Stimulated activated memory B cell treated with anti-CD40 and anti-IgM and Interleukin-4, amounts not matched to agents 10 μg/mL and 1 μg/mL and 100 μg/mL, for 72 hours (primary cell): ENCODE measurements at regions not wholly inside any gene's neighbourhood (a gene's known extent, or its start where the extent isn't known, plus 50 kb on each side); places are given as distances from the start of the nearest gene placed in this dataset.

Source experiments
- ATAC-seq: fragments of 150-1000 bp; cut with Tn5 transposase; 2 replicates; pipeline ENCODE4 v1.10.0; 2021
- H3K27ac Mint-ChIP-seq: one replicate; pipeline ENCODE4 v1.8.0; 2022; ENCODE audit warnings: mild to moderate bottlenecking, mixed read lengths
- H3K27me3 Mint-ChIP-seq: one replicate; pipeline ENCODE4 v1.8.0; 2022; ENCODE audit warnings: mixed read lengths
- H3K36me3 Mint-ChIP-seq: one replicate; pipeline ENCODE4 v1.8.0; 2022; ENCODE audit warnings: mixed read lengths
- H3K4me1 Mint-ChIP-seq: one replicate; pipeline ENCODE4 v1.8.0; 2022; ENCODE audit warnings: mixed read lengths
- H3K4me3 Mint-ChIP-seq: one replicate; pipeline ENCODE4 v1.8.0; 2022; ENCODE audit warnings: mild to moderate bottlenecking, moderate library complexity, mixed read lengths
- H3K9me3 Mint-ChIP-seq: one replicate; pipeline ENCODE4 v1.8.0; 2022; ENCODE audit warnings: mixed read lengths

DNA sequence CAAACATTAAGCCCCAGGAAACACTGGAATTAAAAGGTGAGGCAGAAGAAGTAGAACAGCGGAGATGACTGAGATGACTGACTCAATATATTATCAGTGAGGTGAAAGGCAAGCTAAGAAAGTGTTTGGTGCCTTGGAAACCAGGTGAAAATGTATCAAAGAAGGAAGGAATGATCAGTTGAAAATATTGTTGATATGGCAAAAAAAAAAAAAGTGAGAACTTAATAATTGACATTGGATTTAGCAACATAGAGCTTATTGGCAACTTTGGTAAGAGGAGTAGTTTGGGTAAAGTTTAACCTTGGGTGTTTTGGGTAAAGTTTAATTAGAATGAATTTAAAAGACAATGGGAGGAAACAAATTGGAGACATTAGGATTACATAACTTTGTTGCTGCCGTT, 127.7 kb upstream of the MYOCD start:
- Mint-ChIP-seq H3K9me3 (no peaks in the 10 kb centered on the region), H3K27ac (no peak overlapping the region), H3K4me3 (no peak overlapping the region), H3K4me1 (no peaks in the 10 kb centered on the region), H3K27me3 (peaks cover 7% of the 10 kb centered on the region), H3K36me3 (no peaks in the 10 kb centered on the region)
- no peak for ATAC-seq

DNA sequence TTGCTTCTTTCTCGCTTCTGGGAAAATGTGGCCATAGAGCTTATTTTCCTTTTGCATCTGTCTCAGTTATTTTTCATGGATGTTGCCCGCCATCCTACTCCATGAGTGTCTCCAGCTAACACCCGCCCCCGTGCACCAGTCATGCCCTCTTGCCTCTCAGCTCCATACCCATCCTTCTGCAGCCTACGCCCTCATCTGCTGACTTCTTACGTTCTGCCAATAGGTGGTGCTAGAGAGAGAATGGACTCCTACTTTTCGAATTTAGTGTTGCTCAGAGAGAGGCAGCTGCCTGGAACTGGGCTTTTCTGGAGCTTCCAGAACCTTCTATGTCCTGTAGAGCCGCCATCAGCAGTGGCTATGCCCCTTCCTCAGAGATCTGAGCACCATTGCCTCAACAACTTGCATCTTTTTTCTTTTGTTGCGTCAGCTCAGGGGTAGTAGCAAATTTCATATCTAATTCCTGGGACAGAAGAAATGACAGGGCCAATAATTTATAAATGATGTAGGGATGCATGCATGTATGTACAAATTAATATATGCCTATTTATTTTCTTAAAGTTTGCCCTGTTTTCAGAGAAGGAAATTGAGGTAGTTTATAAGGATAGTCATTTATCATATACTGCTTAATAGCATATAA, 119.7 kb upstream of the MYOCD start:
- ATAC-seq, result peak; percentile 64
- Mint-ChIP-seq H3K27me3 (no peaks in the 10 kb centered on the region), H3K4me3 (no peak overlapping the region), H3K36me3 (no peaks in the 10 kb centered on the region), H3K9me3 (no peaks in the 10 kb centered on the region), H3K4me1 (no peaks in the 10 kb centered on the region), H3K27ac (no peak overlapping the region)

- H3K36me3 Mint-ChIP-seq, result no peaks in the 10 kb centered on the region
- no peaks in the 10 kb centered on the region for H3K4me1 Mint-ChIP-seq
- no peaks in the 10 kb centered on the region for H3K9me3 Mint-ChIP-seq
- no peak overlapping the region for H3K4me3 Mint-ChIP-seq
- no peak overlapping the region for H3K27ac Mint-ChIP-seq
- no peaks in the 10 kb centered on the region for H3K27me3 Mint-ChIP-seq
- ATAC-seq, result no peak
These were observed 118.7 kb upstream of the MYOCD start for GRCh38 chr17:12546983-12547382.

- no peaks in the 10 kb centered on the region for H3K36me3 Mint-ChIP-seq
- no peaks in the 10 kb centered on the region for H3K27me3 Mint-ChIP-seq
These were observed 117.9 kb upstream of the MYOCD start for GRCh38 chr17:12547831-12548230.

DNA sequence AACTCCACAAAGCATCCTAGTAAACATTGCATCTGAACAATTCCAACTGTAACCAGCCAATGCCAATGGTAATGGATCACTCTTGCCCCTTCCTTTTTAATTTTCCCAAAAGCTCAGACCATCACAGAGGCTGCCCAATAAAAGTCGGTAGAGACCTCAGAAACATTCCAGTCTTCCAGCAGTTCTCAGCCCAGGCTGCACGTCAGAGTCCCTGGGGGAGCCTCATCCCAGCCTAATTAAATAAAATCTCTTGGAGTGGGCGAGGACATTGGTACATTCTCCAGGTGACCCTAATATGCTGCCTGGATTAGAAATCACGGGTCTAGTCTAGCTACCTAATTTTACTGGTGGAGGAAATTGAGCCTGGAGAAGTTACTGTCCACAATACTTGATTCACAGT, 117.1 kb upstream of the MYOCD start:
- Mint-ChIP-seq H3K27me3 (no peaks in the 10 kb centered on the region), H3K9me3 (no peaks in the 10 kb centered on the region), H3K27ac (no peak overlapping the region), H3K4me3 (no peak overlapping the region), H3K36me3 (no peaks in the 10 kb centered on the region), H3K4me1 (no peaks in the 10 kb centered on the region)
- no peak for ATAC-seq

More at GRCh38 chr17:12547831-12548230, 117.9 kb upstream of the MYOCD start:
- Mint-ChIP-seq H3K9me3 (no peaks in the 10 kb centered on the region), H3K4me1 (no peaks in the 10 kb centered on the region), H3K4me3 (no peak overlapping the region), H3K27ac (no peak overlapping the region)
- no peak for ATAC-seq

DNA sequence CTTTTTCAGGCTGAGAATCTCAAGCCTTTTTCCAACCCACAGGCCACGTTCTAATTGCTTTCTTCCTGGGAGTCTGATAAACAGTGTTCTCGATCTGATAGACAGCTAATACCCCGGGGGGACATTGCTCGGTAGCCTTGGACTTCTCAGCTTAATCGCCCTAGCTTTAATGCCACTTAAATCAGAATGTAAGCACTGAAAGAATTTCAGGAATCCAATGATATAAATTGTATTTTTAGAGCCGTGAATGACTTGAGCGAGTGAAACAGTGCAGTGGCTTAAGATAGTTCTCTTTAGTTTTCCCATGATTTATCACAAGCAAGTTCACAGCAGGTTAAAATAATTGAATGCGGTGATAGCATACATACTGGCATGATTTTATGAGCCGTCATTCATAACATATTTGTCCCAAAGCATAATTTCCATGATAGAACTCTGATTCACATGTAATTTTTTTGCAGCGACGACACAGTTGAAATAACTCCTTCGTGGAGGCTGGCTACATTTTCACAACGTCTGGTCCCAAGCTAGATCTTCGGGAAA, 116.1 kb upstream of the MYOCD start:
- H3K27me3 Mint-ChIP-seq, result no peaks in the 10 kb centered on the region
- H3K27ac Mint-ChIP-seq, result no peak overlapping the region
- no peak for ATAC-seq
- H3K36me3 Mint-ChIP-seq, result no peaks in the 10 kb centered on the region
- no peaks in the 10 kb centered on the region for H3K4me1 Mint-ChIP-seq
- no peak overlapping the region for H3K4me3 Mint-ChIP-seq
- no peaks in the 10 kb centered on the region for H3K9me3 Mint-ChIP-seq

DNA sequence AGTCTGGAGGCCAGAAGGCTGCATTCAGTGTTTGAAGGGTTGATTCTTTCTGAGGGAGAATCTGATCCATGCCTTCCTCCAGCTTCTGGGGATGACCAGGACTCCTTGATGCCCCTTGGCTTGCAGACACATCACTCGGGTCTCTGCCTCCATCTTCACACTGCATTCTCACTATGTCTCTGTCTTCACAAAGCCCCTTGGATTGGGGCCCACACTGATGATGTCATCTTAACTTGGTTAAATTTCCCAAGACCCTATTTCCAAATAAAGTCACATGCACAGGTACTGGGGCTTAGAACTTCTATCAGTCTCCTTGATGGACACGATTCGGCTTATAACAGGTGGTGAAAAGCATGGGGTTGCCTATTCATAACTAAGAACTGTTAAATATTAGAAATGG, 112.1 kb upstream of the MYOCD start:
- Mint-ChIP-seq H3K4me1 (no peaks in the 10 kb centered on the region), H3K36me3 (no peaks in the 10 kb centered on the region), H3K27me3 (no peaks in the 10 kb centered on the region), H3K27ac (no peak overlapping the region), H3K9me3 (no peaks in the 10 kb centered on the region), H3K4me3 (no peak overlapping the region)
- ATAC-seq, result no peak

GRCh38 chr17:12554251-12554650, 111.4 kb upstream of the MYOCD start:
- Mint-ChIP-seq H3K27me3 (no peaks in the 10 kb centered on the region), H3K36me3 (no peaks in the 10 kb centered on the region), H3K4me1 (no peaks in the 10 kb centered on the region), H3K4me3 (no peak overlapping the region), H3K9me3 (peaks cover 2% of the 10 kb centered on the region), H3K27ac (no peak overlapping the region)
- ATAC-seq, result no peak

- Mint-ChIP-seq H3K36me3 (no peaks in the 10 kb centered on the region), H3K27ac (no peak overlapping the region), H3K4me1 (no peaks in the 10 kb centered on the region), H3K9me3 (peaks cover 3% of the 10 kb centered on the region), H3K4me3 (no peak overlapping the region), H3K27me3 (peaks cover 37% of the 10 kb centered on the region)
- ATAC-seq, result no peak
These were observed 99.4 kb upstream of the MYOCD start for GRCh38 chr17:12566291-12566690.

DNA sequence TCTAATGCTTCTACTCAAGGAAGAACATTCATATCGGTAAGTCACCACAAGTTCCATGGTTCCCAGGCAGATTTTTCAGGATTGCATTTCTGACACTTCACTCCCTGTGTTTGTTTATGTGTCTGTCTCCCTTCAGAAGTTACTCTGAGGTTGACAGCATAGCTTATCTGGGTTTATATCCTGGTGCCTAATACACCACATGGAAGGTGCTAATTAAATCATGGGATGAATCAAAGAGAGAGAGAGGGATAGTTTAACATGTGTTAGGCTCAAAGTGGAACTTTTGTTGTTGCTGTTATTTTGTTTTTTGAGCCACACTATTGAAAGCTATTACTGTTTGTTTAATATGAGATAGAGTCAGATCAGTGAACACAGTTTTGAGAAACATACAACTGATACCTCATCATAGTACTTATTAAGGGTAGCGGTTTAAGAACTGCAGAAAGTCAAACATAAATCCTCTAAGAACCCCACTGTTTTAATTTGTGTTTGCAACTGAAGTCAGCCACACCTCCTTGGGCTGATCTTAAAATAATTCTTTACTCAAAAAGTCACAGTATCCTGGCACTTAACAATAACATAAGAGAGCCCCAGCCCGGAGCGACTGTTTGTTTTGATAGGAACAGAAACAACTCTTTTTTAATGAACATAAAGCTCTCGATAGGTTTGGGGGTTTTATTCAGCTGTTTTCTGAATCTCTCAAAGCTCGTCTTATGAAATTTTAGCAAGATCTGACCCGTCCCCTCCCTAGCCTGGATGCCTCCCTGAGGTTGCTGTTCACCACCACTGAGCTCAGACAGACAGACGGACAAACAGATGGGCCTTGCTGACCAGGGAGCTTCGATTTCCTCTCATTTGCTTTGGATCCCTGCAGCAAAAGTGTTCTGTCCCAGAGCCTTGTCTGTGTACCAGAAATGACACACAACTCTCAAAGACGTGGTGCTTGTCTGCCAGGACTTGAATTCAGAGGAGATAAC, 98.3 kb upstream of the MYOCD start:
- ATAC-seq, result no peak
- H3K36me3 Mint-ChIP-seq, result no peaks in the 10 kb centered on the region
- peaks cover 27% of the 10 kb centered on the region for H3K27me3 Mint-ChIP-seq
- peaks cover 6% of the 10 kb centered on the region for H3K9me3 Mint-ChIP-seq
- H3K4me3 Mint-ChIP-seq, result no peak overlapping the region
- no peaks in the 10 kb centered on the region for H3K4me1 Mint-ChIP-seq
- no peak overlapping the region for H3K27ac Mint-ChIP-seq

DNA sequence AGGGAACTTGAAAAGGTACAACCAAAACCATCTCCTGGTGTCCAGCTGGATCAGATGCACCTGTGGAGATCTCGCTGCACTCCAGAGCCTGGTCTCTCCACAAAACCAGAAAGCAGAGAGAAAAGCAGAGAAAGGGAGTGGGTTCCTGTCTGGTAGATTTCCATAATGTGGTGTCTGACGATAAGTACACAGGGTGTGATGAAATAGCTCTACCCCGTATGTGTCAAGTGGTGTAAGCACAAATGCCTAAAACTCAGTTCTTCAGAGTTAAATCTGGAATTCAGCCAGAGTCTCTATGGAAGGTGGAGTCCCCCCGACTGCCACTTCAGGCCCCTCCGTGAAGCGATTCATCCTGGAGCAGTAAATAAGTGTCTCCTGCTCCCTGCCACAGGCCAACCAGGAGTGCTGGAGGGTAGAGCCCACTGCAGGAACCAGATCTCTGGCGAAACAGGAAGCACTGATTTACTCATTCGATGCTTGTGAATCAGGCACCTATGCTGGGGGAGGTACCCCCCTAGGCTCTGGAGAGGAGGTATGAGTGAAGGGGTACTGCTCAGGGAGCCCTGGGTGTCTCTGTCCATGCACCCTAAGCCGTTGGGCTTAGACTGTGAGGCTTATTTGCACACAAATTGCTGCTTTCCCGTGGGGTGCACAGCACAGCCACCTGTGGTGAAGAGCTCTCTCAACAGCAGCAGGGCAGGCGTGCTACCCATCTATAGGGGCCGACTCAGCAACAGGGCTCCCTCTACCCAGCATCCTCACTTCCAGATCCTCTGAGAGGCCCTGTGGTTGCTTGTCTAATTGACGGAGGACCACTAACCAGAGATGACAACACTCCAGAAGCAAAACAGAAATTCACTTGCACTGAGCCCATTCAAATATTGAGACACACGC, 97.1 kb upstream of the MYOCD start:
- H3K4me3 Mint-ChIP-seq, result no peak overlapping the region
- H3K9me3 Mint-ChIP-seq, result peaks cover 6% of the 10 kb centered on the region
- ATAC-seq, result no peak
- H3K4me1 Mint-ChIP-seq, result no peaks in the 10 kb centered on the region
- no peaks in the 10 kb centered on the region for H3K36me3 Mint-ChIP-seq
- H3K27me3 Mint-ChIP-seq, result peaks cover 22% of the 10 kb centered on the region
- no peak overlapping the region for H3K27ac Mint-ChIP-seq

GRCh38 chr17:12571606-12572005, 94.1 kb upstream of the MYOCD start:
- H3K27me3 Mint-ChIP-seq, result no peaks in the 10 kb centered on the region
- H3K36me3 Mint-ChIP-seq, result no peaks in the 10 kb centered on the region
- no peak overlapping the region for H3K4me3 Mint-ChIP-seq
- no peak for ATAC-seq
- no peaks in the 10 kb centered on the region for H3K4me1 Mint-ChIP-seq
- H3K27ac Mint-ChIP-seq, result no peak overlapping the region
- H3K9me3 Mint-ChIP-seq, result peaks cover 4% of the 10 kb centered on the region

DNA sequence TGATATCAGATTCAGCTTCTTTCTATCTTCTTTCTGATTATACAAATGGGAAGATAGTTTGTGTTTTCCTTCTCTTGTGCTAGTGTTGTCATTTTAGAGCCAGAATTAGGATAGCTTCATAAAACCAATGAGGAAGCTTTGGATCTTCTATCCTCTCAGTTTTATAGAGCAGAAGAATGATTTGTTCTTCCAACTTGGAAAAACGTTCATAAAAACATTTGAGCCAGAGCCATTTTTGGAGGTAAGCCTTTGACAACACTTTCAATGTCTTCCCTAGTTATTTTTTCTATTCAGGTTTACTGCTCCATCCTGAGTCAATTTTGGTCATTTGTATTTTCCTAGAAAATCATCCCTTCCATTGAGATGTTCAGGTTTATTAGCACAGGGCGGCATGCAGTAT, 91.2 kb upstream of the MYOCD start:
- H3K4me3 Mint-ChIP-seq, result no peak overlapping the region
- no peaks in the 10 kb centered on the region for H3K4me1 Mint-ChIP-seq
- H3K27me3 Mint-ChIP-seq, result peaks cover 18% of the 10 kb centered on the region
- H3K36me3 Mint-ChIP-seq, result no peaks in the 10 kb centered on the region
- ATAC-seq, result no peak
- H3K27ac Mint-ChIP-seq, result no peak overlapping the region
- H3K9me3 Mint-ChIP-seq, result peaks cover 4% of the 10 kb centered on the region

- no peaks in the 10 kb centered on the region for H3K4me1 Mint-ChIP-seq
These were observed 90.0 kb upstream of the MYOCD start for GRCh38 chr17:12575641-12576040.

DNA sequence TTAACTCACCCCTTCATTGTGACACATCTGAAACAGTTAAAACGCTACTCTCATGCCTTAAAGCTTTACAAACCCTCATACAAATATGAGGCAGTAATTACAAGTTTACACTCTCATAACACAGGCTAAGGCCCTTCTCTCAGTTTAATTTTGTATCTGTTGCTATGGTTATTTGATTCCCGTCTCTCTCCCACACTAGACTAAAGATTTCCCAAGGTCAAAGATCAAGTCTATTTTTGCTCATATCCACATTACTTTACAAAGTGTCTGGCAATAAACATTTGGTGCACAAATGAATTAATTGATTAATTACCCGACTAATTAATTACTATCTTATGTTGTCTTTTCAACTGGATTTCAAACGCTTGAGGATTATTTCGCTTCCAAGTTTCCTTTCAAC, 86.4 kb upstream of the MYOCD start:
- no peak for ATAC-seq
- Mint-ChIP-seq H3K9me3 (no peaks in the 10 kb centered on the region), H3K4me1 (peaks cover 9% of the 10 kb centered on the region), H3K36me3 (no peaks in the 10 kb centered on the region), H3K27me3 (peaks cover 46% of the 10 kb centered on the region), H3K27ac (no peak overlapping the region), H3K4me3 (no peak overlapping the region)

More at GRCh38 chr17:12575641-12576040, 90.0 kb upstream of the MYOCD start:
- ATAC-seq, result no peak
- Mint-ChIP-seq H3K27me3 (peaks cover 27% of the 10 kb centered on the region), H3K9me3 (peaks cover 4% of the 10 kb centered on the region), H3K36me3 (no peaks in the 10 kb centered on the region), H3K4me3 (no peak overlapping the region), H3K27ac (no peak overlapping the region)
